ENCODE measurements at regions not wholly inside any gene's neighbourhood (a gene's known extent, or its start where the extent isn't known, plus 50 kb on each side); places are given as distances from the start of the nearest gene placed in this dataset.

DNA sequence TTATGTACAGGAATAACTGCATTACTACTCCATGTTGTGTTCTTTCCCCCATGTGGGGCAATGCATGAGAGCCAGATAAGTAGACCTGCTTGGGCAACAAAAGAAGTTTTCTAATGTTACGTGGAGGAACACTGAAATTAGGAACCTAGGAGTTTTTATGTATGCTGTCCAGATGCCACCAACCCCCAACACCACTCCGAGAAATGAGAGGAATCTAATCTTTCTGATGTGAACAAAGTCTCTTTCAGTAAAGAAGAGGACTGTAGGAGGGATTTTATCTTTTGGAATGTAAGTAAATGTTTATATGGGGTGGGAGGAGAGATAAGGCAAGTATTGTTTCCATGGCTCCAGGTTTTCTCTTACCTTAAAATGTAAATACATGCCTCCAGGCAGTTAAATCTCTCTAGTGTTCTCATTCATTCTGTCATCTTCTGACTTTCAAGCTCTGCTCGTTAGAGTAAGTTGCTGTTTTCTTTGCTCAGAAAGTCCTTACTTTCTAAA, 820.6 kb downstream of the PCDH17 start:
- DNase-seq, result no peak
- TF ChIP-seq, protein P1, sequence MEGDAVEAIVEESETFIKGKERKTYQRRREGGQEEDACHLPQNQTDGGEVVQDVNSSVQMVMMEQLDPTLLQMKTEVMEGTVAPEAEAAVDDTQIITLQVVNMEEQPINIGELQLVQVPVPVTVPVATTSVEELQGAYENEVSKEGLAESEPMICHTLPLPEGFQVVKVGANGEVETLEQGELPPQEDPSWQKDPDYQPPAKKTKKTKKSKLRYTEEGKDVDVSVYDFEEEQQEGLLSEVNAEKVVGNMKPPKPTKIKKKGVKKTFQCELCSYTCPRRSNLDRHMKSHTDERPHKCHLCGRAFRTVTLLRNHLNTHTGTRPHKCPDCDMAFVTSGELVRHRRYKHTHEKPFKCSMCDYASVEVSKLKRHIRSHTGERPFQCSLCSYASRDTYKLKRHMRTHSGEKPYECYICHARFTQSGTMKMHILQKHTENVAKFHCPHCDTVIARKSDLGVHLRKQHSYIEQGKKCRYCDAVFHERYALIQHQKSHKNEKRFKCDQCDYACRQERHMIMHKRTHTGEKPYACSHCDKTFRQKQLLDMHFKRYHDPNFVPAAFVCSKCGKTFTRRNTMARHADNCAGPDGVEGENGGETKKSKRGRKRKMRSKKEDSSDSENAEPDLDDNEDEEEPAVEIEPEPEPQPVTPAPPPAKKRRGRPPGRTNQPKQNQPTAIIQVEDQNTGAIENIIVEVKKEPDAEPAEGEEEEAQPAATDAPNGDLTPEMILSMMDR (IDR thresholded peaks at IDR 0.05; ENCODE audit: low read depth, low read length), result no peak
- Histone ChIP-seq H3K27me3 (ENCODE audit: insufficient read depth, low read depth, severe bottlenecking) (no peaks in the 10 kb centered on the region), H3K9me3 (ENCODE audit: severe bottlenecking) (no peaks in the 10 kb centered on the region), H3K36me3 (no peaks in the 10 kb centered on the region), H3K4me3 (ENCODE audit: low read depth, low read length) (no peak overlapping the region), H3K27ac (no peak overlapping the region)

DNA sequence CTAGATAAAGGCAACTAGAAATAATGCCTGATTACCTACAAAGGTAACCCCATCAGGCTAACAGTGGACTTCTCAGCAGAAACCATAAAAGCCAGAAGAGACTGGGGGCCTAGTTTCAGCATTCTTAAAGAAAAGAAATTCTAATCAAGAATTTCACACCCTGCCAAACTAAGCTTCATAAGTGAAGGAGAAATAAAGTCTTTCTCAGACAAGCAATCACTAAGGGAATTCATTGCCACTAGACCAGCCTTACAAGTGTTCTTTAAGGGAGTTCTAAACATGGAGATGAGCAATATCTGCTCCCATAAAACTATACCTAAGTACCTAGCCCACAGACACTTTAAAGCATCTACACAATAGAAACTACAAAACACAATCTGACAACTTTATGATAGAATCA, 823.5 kb downstream of the PCDH17 start:
- H3K27me3 ChIP-seq (ENCODE audit: insufficient read depth, low read depth, severe bottlenecking), result no peaks in the 10 kb centered on the region
- no peak overlapping the region for H3K27ac ChIP-seq
- H3K9me3 ChIP-seq (ENCODE audit: severe bottlenecking), result no peaks in the 10 kb centered on the region
- no peak overlapping the region for H3K4me3 ChIP-seq (ENCODE audit: low read depth, low read length)
- no peak for DNase-seq
- TF ChIP-seq, protein P1 (IDR thresholded peaks at IDR 0.05; ENCODE audit: low read depth, low read length), result no peak
- no peaks in the 10 kb centered on the region for H3K36me3 ChIP-seq

DNA sequence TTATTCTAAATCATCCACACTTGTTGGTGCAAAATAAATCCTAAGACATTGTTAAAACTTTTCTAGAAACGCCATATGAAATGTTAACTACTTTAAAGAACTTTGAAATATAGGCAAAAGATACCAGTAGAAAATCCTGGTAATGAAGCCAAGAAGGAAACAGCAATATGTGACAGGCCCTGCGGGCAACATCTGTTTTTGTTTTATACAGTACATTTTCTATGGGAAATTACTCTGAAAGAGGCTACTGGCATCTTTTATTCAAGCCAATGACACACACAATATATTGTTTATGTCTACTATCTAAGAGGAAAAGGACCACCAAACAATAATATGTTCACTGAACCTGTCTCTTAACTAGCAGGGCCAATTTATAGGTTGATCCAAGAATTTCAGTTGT, 829.7 kb downstream of the PCDH17 start:
- DNase-seq, result no peak
- no peaks in the 10 kb centered on the region for H3K27me3 ChIP-seq (ENCODE audit: insufficient read depth, low read depth, severe bottlenecking)
- no peak overlapping the region for H3K27ac ChIP-seq
- no peaks in the 10 kb centered on the region for H3K9me3 ChIP-seq (ENCODE audit: severe bottlenecking)
- H3K36me3 ChIP-seq, result no peaks in the 10 kb centered on the region
- TF ChIP-seq, protein P1 (IDR thresholded peaks at IDR 0.05; ENCODE audit: low read depth, low read length), result no peak
- no peak overlapping the region for H3K4me3 ChIP-seq (ENCODE audit: low read depth, low read length)

DNA sequence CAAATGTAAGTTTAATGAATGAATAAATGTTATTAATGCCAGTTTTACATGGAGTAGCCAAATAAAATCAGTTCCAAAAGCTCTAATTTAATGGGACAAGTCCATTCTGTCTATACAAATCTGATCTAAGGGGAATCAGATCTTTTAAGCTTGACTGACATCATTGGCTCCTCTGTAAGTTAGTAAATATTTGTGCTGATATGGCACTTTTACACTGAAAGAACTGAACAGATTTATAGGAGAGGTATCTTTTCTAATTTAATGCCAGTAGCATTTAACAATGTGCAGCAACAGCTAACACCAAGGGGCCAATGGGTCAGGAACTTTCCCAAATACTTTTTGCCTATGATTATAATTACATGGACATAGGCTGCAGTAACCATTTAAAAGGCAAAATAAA, 832.3 kb downstream of the PCDH17 start:
- Histone ChIP-seq H3K27me3 (ENCODE audit: insufficient read depth, low read depth, severe bottlenecking) (no peaks in the 10 kb centered on the region), H3K9me3 (ENCODE audit: severe bottlenecking) (no peaks in the 10 kb centered on the region), H3K4me3 (ENCODE audit: low read depth, low read length) (no peak overlapping the region), H3K36me3 (no peaks in the 10 kb centered on the region), H3K27ac (no peak overlapping the region)
- TF ChIP-seq, protein P1 (IDR thresholded peaks at IDR 0.05; ENCODE audit: low read depth, low read length), result no peak
- DNase-seq, result no peak

DNA sequence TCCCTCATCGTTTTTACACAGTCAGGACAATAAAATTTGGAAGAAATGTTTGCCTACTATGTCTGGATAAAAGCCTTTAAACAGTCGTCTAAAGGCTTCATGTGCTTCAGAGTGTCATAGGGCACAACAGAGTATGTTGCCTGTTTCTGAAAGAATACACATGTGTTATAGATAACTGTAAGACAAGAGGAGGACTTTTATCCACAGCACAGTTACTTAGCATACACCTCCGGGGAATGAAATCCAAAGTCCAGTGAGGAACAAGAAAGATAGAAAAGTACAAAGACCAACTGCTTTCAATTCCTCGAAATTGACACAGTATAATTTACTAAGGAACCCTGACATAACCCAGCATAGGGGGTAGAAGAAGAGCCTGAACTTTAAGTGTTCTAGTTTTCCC, 835.6 kb downstream of the PCDH17 start:
- Histone ChIP-seq H3K9me3 (ENCODE audit: severe bottlenecking) (no peaks in the 10 kb centered on the region), H3K27ac (no peak overlapping the region), H3K27me3 (ENCODE audit: insufficient read depth, low read depth, severe bottlenecking) (no peaks in the 10 kb centered on the region), H3K36me3 (no peaks in the 10 kb centered on the region), H3K4me3 (ENCODE audit: low read depth, low read length) (no peak overlapping the region)
- TF ChIP-seq, protein P1 (IDR thresholded peaks at IDR 0.05; ENCODE audit: low read depth, low read length), result no peak
- no peak for DNase-seq

DNA sequence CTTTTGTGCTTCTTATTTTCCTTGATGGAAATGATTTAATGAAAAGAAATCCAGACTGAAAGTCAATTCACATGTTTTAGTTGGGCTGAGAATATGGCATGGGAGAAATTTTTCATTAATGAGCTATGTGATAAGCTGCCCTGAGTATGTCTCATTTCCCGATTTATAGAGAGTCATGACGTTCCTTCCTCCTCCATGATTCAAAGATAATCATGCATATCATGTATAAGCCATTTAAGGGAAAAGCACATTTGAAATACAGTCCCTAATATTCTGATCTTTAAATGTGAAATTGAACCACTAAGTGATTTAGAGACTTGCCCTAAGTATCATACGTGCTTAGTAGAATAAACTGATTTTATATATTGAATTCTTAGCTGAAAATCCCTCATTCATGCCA, 840.9 kb downstream of the PCDH17 start:
- H3K27ac ChIP-seq, result no peak overlapping the region
- H3K9me3 ChIP-seq (ENCODE audit: severe bottlenecking), result no peaks in the 10 kb centered on the region
- no peaks in the 10 kb centered on the region for H3K36me3 ChIP-seq
- TF ChIP-seq, protein P1 (IDR thresholded peaks at IDR 0.05; ENCODE audit: low read depth, low read length), result no peak
- DNase-seq, result no peak
- H3K4me3 ChIP-seq (ENCODE audit: low read depth, low read length), result no peak overlapping the region
- no peaks in the 10 kb centered on the region for H3K27me3 ChIP-seq (ENCODE audit: insufficient read depth, low read depth, severe bottlenecking)

All from WERI-Rb-1 (cell line).